ENCODE measurements at regions not wholly inside any gene's neighbourhood (a gene's known extent, or its start where the extent isn't known, plus 50 kb on each side); places are given as distances from the start of the nearest gene placed in this dataset.
"Not testable (repeated sequence)": the region's sequence is repeated elsewhere in the genome, so short reads cannot be mapped to it uniquely, and the experiment has no call there.

DNA sequence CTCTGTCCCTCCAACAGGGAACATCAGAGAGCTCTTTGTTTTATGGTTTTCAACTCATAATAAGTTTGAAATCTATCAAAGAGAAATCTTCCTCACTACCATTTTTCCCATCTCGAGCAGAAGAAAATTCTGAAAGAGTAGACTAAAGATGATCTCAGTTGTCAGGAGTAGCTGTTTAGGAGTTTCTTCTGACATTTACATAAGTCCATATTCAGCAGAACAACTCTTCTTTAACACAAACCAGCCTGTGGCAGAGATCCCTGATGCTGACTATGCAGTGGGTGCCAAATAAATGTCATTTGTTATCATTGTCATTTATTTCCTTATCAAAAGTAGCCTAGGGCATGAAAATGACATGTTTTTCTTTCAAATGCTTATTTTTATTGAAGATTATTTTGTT, 380.7 kb downstream of the MBD2 start:
- H3K27me3 ChIP-seq, result no peaks in the 10 kb centered on the region
- H3K9me3 ChIP-seq, result no peaks in the 10 kb centered on the region
- DNase-seq (ENCODE audit: low spot score in 2 of 2), result no peak
- H3K36me3 ChIP-seq, result no peaks in the 10 kb centered on the region
- intact Hi-C loops (cut with DNase I), result no loop called here
- H3K27ac ChIP-seq, result no peak overlapping the region
- no peak overlapping the region for H3K4me3 ChIP-seq
- no peaks in the 10 kb centered on the region for H3K4me1 ChIP-seq
- TF ChIP-seq, protein P1, sequence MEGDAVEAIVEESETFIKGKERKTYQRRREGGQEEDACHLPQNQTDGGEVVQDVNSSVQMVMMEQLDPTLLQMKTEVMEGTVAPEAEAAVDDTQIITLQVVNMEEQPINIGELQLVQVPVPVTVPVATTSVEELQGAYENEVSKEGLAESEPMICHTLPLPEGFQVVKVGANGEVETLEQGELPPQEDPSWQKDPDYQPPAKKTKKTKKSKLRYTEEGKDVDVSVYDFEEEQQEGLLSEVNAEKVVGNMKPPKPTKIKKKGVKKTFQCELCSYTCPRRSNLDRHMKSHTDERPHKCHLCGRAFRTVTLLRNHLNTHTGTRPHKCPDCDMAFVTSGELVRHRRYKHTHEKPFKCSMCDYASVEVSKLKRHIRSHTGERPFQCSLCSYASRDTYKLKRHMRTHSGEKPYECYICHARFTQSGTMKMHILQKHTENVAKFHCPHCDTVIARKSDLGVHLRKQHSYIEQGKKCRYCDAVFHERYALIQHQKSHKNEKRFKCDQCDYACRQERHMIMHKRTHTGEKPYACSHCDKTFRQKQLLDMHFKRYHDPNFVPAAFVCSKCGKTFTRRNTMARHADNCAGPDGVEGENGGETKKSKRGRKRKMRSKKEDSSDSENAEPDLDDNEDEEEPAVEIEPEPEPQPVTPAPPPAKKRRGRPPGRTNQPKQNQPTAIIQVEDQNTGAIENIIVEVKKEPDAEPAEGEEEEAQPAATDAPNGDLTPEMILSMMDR (IDR thresholded peaks at IDR 0.05), result no peak

DNA sequence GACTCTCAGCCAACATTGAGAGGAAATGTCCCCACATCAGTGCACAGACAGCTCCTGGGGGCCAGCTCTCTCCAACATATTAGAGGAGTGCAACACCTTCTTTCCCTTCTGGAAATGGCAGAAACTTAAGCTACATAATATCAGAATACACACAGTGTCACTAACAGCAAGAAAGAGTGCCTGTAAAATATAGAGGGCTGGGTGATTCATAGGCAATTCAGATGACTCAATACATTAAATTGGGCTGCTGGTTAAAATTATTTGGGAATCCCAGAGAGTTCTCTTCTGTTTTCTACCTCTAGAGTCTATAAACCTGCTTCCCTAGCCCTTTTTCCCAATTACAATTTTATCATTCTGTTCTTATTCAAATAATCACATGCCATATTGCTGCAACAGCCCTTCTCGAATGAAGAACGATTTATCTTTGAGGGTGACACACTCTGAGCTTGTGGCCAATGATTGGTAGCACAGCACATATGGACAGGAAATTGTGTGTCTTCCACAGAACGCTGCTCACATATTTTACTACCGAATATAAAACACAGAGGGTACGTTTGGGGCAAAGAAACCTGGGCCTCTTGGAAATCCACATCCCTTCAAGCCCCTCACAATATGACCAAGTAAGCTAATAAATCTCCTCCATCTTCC, 381.2 kb downstream of the MBD2 start:
- Histone ChIP-seq H3K36me3 (no peaks in the 10 kb centered on the region), H3K27ac (no peak overlapping the region), H3K4me1 (no peaks in the 10 kb centered on the region), H3K4me3 (no peak overlapping the region), H3K9me3 (no peaks in the 10 kb centered on the region), H3K27me3 (no peaks in the 10 kb centered on the region)
- DNase-seq (ENCODE audit: low spot score in 2 of 2), result no peak
- intact Hi-C loops (cut with DNase I), result no loop called here
- TF ChIP-seq, protein P1 (IDR thresholded peaks at IDR 0.05), result no peak

DNA sequence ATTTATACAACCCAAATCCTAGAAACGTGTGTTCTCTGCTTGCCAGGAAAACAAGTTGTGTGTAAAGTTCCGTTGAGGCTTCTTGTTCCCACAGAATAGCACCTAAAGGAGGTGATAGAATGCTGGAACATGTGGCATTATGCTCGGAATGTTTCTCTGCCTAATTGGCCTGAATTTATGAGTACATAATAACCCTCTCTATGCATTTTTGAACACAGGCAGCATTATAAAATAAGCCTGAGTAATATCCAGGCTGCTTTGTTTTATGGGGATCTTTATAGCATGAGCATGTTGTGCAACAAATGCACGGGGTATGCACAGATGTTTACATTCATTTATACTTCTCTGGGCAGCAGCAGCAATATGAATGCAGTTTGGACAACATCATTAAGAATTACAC, 385.7 kb downstream of the MBD2 start:
- no peak for DNase-seq (ENCODE audit: low spot score in 2 of 2)
- intact Hi-C loops (cut with DNase I), result no loop called here
- no peaks in the 10 kb centered on the region for H3K36me3 ChIP-seq
- no peaks in the 10 kb centered on the region for H3K4me1 ChIP-seq
- H3K27ac ChIP-seq, result no peak overlapping the region
- TF ChIP-seq, protein P1 (IDR thresholded peaks at IDR 0.05), result no peak
- H3K27me3 ChIP-seq, result no peaks in the 10 kb centered on the region
- H3K4me3 ChIP-seq, result no peak overlapping the region
- H3K9me3 ChIP-seq, result peaks cover 0 to 6% of the 10 kb centered on the region in 2 donors

DNA sequence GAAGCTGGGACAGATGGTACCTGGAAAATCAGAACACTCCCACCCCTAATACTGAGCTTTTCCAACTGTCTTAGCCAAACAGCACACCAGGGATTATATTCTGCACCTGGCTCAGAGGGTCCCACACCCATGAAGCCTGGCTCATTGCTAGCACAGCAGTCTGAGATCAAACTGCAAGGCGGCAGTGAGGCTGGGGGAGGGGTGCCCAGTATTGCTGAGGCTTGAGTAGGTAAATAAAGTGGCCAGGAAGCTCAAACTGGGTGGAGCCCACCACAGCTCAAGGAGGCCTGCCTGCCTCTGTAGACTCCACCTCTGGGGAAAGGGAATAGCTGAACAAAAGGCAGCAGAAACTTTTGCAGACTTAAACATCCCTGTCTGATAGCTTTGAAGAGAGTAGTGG, 403.3 kb downstream of the MBD2 start:
- H3K27me3 ChIP-seq; H3K9me3 ChIP-seq; H3K4me1 ChIP-seq; H3K36me3 ChIP-seq; H3K4me3 ChIP-seq; H3K27ac ChIP-seq; DNase-seq (ENCODE audit: low spot score in 2 of 2); intact Hi-C loops (cut with DNase I): not testable (repeated sequence)

DNA sequence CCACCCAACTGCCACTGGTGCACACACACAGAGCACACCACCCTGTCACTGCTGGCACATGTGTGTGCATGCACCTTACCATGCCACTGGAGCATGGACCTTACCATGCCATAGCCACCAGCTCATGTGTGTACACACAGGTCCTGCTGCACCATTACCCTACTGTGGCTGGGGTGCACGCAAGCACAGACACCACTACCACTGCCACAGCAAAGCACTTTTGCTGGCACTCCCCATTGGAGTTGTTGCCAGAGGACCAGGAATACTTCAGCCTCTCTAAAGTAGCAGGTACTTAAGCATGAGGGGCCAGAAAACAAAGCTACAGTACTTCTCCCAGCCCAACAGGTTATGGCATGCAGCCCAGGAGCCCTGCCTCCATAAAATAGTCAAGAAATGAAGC, 404.8 kb downstream of the MBD2 start:
- H3K27me3 ChIP-seq, result no peaks in the 10 kb centered on the region
- H3K27ac ChIP-seq, result no peak overlapping the region
- H3K4me1 ChIP-seq, result no peaks in the 10 kb centered on the region
- no peaks in the 10 kb centered on the region for H3K9me3 ChIP-seq
- DNase-seq (ENCODE audit: low spot score in 2 of 2), result no peak
- intact Hi-C loops (cut with DNase I), result no loop called here
- H3K36me3 ChIP-seq, result no peaks in the 10 kb centered on the region
- TF ChIP-seq, protein P1 (IDR thresholded peaks at IDR 0.05), result no peak
- no peak overlapping the region for H3K4me3 ChIP-seq

DNA sequence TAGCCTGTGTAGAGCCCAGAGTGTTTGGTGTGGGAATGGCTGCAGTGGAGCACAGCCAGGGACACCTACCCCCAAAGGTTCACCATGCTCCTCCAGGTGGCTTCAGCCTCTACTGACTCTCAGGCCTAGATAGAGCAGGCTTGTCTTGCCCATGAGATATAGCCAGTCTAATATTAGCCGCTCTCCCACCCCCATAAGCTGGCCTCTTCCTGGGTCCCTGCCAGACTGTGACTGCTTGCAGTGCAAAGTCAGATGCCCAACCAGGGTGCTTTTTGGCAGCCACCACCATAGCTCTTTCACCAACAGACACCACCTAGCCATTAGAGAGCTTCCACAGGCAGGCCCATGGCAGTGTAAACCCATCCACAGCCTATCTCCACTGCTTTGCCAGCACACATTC, 405.3 kb downstream of the MBD2 start:
- intact Hi-C loops (cut with DNase I), result no loop called here
- TF ChIP-seq, protein P1 (IDR thresholded peaks at IDR 0.05), result no peak

More for the DNA sequence above, 405.3 kb downstream of the MBD2 start:
- H3K4me1 ChIP-seq, result no peaks in the 10 kb centered on the region
- no peak overlapping the region for H3K4me3 ChIP-seq
- no peak overlapping the region for H3K27ac ChIP-seq
- no peaks in the 10 kb centered on the region for H3K27me3 ChIP-seq
- H3K9me3 ChIP-seq, result no peaks in the 10 kb centered on the region
- no peaks in the 10 kb centered on the region for H3K36me3 ChIP-seq
- no peak for DNase-seq (ENCODE audit: low spot score in 2 of 2)
